ENCODE measurements at regions not wholly inside any gene's neighbourhood (a gene's known extent, or its start where the extent isn't known, plus 50 kb on each side); places are given as distances from the start of the nearest gene placed in this dataset.

DNA sequence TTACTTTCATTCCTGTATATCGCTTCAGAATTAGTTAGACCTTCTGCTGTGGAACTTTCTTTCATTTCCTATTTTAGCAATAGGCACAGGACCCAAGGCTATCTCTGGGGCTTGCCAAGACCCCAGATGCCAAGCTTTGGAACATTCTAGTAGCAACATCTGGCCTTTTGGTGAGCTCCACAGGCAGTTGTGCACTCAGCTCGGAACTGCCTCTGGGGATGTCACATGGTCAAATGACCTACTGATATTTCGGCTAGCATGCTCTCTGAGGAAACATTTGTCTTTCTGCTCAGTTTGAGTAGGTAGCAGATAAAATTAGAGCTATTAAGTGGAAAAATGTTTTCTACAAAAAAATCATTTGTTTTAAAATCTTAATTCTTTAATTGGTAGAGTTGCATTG, 76.6 kb upstream of the ITGA4 start:
- no peak for DNase-seq (ENCODE audit: low read depth in 2 of 2)

DNA sequence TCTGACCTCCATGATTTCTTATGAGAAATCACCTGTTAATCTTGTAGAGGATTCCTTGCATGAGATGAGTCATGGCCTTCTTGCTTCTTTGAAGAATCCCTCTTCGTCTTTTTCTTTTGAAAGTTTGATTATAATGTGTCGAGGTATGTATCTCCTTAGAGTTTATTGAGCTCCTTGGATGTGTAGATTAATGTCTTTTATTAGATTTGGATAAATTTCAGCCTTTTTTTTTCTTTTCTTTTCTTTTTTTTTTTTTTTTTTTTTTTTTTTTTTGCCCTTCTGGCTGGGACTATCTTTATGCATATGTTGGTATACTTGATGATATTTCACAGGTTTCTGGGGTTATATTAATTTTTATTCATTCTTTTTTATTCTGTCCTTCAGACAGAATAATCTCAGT, 72.3 kb upstream of the ITGA4 start:
- no peak for DNase-seq (ENCODE audit: low read depth in 2 of 2)

DNA sequence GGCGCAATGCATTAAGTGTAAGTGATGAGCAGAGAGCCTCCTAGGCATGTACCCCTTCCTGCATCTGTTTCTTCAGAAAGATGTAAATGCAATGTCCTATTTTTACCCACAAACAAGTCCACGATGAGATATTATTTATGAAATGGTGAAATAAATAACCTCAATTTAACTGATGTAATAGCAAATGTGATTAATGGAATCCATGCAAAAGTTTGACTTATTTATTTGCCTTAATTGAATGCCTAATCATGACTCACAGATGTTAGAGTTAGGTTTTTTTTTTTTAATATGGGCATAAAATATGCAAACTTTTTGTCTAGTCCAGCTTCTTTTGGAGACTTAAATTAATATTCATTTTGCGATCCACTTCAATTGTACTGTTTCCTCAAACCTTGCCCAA, 67.7 kb upstream of the ITGA4 start:
- no peak for DNase-seq (ENCODE audit: low read depth in 2 of 2)

DNA sequence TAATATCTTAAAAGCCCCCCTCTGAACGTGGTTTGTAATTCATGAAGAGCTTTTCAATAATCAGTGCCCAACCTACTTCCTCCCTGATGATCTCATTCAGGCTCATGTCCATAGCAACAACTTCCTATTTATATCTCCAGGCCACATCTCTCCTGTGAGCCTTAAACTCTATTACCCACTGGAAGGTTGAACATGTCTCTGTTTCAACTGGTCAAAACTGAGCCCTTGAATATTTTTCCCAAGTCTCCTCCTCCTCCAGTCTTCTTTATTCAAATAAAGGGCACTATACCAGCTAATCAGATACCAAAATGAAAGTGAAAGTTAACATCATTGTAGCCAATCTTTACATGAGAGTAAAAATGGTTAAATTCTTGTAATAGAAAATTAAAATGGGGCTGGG, 63.7 kb upstream of the ITGA4 start:
- DNase-seq (ENCODE audit: low read depth in 2 of 2) = no peak

DNA sequence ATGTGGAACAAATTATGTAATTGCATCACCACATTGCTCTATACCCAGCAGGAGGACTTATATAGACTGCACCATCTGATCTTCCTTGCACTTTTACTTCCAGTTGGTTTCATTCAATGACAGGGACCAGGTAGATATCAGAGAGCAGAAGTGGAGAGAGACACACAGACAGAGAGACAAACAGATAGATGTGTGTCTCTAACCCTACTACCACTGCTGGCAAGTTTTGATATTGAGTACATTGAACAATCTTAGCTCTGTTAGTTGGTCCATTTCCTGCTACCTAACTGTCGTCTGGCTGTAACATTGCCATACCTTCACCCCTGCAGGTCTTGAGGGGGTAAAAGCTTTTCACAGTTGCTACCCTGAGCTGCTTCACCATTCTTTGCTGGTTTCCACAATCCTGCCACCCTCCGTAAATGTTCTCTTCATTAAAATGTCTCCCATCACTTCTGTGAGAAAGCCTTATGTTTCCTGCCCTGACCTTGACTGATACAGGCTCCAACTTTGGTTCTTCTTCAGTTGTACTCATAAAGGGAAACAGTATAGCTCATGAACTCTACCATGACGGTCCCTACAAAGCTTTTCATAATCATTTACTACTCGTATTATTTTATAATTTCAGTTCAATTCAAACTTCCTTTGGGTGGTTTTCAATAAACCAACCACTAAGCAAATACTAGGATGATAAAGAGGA, 62.3 kb upstream of the ITGA4 start:
- no peak for DNase-seq (ENCODE audit: low read depth in 2 of 2)

DNA sequence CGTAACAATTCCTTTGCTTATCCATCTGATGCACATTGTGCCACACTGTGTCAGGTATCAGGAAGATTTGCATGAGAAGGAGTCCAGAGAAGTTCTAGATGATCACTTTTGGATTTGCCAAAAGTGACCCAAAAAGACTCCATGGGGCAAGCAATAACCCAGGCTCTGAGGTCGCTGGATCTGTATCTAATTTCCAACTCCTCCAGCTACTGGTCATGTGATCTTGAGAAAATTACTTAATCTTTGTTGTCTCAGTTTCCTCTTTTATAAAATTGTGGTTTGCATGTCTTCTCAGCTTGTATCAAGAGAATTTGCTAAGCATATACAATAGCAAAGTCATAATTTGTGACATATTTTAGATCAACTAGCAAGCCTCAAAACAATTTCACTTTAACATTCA, 61.3 kb upstream of the ITGA4 start:
- no peak for DNase-seq (ENCODE audit: low read depth in 2 of 2)

DNA sequence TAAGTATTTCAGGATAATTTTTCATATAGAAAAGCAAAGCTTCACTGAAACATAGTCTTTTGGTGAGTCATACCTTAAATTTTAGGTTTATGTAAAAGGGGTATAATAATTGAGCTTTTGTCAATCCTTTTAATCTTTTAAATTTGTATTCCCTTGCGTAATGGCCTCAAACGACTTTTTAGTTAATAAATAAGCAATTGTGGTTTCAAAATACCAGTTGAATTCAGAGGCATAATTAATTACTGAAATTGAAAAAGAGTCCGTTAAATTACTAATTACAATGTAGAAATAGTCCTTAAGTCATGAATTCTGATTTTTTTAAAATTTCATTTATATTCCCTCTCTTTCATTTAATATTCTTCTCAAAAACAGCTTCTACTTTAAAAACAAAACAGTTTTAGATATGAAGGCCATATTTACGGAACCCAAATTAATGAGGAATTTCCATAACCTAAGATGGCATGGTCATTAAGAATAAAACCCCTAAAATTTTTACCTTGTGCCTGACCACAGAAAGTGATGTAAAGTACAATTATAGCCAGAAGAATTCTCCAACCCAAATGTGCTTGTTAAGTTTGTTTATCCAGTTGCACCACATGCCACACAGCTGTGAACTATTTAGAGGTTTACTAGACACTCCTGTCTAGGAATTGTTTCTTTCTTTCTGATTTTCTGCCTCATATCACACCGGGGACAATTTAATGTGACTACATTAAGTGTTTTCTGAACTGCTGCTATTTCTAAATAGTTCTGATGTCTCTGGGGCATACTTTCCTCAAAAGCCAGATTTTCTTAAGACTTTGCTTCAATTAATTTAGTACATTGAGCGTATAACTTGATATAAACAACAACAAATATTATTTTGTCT, 60.7 kb upstream of the ITGA4 start:
- DNase-seq (ENCODE audit: low read depth in 2 of 2) = no peak

DNA sequence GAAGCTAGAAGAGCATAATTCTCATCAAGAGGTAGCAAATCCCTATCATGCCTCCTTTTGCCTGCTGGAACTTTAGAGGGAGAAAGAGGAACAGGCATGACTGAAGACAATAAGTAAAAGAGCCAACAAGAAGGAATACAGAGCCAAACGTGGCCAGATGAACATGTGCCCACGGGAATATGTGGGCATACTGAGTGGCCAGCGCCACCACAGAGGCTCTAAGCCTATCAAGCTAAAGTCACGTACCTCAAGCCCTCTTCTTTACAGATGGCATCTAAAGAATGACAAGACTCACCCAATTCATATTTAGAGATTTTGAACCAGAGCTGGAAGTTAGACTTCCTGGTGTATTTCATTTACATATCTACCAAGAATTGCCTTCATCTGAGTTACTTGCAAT, 59.9 kb upstream of the ITGA4 start:
- DNase-seq (ENCODE audit: low read depth in 2 of 2) = no peak

DNA sequence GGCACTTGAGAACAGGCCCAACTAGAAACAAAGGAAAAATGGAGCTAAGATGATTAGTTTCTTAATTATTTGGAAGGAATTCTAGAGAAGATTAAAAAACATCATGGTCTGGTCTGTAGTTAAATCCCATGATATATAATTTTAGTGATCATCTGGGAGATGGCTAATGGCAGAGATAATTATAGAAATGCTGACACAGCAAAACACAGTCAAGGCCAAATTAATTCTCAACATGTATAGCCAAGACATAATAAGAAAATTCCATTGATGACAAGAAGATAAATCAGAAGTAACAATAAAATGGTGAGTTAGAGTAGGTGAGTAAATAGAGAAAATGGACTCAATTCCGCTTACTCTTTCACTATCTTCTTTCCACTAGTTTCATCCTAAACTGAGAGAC, 59.2 kb upstream of the ITGA4 start:
- DNase-seq (ENCODE audit: low read depth in 2 of 2) = no peak

DNA sequence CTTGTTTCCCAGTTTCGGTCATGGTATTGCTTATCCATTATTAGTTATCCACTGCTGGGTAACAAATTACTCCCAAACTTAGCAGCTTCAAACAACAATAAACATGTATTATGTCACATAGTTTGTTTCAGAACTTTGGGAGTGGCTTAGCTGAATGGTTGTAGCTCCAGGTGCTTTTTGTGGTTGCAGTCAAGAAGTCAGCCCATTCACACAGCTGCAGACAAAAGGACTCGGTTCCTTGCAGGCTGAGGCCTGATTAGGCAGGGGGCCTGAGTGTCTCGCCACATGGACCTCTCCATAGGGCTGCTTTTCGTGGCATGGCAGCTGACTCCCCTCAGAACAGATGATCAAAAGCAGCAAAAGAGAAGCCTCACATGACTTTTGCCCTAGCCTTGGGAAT, 58.2 kb upstream of the ITGA4 start:
- no peak for DNase-seq (ENCODE audit: low read depth in 2 of 2)

DNA sequence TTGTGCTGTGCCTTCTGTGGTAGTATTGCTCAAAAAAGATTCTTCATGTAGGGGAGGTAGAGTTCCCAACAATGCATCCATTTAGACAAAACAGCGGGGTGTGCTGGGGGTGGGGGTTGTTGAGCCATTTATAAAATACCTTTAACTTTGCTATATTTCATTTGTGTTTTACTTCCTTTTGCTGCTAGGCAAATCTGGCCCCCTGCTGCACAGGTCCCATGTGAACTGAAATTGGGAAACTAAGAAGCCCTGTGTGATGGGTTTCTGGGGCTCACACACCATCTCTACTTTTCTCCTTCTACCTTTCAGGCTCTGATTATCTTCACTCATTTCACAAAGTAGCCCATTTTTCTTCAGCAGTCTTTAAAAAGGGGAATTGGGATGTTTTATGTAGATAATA, 52.7 kb upstream of the ITGA4 start:
- no peak for DNase-seq (ENCODE audit: low read depth in 2 of 2)

DNA sequence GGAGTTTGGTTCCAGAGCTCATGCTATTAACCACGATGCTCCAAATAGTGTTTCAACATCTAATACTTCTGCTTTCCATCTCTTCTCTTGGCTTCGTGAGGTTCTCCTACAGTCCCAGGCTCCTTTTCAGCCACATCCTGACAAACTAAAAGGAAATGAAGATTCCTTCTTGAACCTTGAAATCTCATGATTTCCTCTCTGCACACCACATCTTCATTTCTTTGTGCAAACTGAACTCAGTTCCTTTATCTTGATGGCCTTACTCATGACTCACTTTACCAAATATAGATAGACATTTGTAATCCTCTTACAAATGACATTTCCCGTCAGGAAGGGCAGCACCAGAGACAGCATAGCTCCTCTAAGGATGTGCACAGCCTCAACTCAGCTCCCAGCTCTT, 50.0 kb upstream of the ITGA4 start:
- no peak for DNase-seq (ENCODE audit: low read depth in 2 of 2)

All from activated CD4-positive, alpha-beta T cell treated with anti-CD3 and anti-CD28 coated beads for 24 hours (primary cell).